Mesenchymal stem cell (in vitro differentiated cells and primary cell): ENCODE measurements at regions not wholly inside any gene's neighbourhood (a gene's known extent, or its start where the extent isn't known, plus 50 kb on each side); places are given as distances from the start of the nearest gene placed in this dataset.

Experiments used
- DNase-seq: peaks from one replicate; pipeline ENCODE4 v3.0.0-alpha.2; 2013
- H2AFZ ChIP-seq: one replicate; pipeline ENCODE4 v1.6.1; 2013; ENCODE audit warnings: low read depth, mild to moderate bottlenecking, control low read depth, inconsistent platforms, low read length, moderate library complexity
- H2AK5ac ChIP-seq: 2 replicates; pipeline ENCODE4 v1.6.1; 2013; ENCODE audit warnings: low read length, moderate library complexity, mild to moderate bottlenecking, inconsistent platforms; ENCODE audit not compliant: severe bottlenecking
- H2BK120ac ChIP-seq: one replicate; pipeline ENCODE4 v1.6.1; 2013; ENCODE audit warnings: low read depth, mild to moderate bottlenecking, inconsistent platforms, low read length, moderate library complexity
- H2BK12ac ChIP-seq, 2 experiments: one replicate each; pipeline ENCODE4 v1.6.1; 2013; ENCODE audit warnings: inconsistent platforms in 2 of 2, low read length in 2 of 2, mild to moderate bottlenecking in 2 of 2, moderate library complexity in 2 of 2, control low read depth in 1 of 2
- H2BK15ac ChIP-seq: one replicate; pipeline ENCODE4 v1.6.1; 2013; ENCODE audit warnings: mild to moderate bottlenecking, low read depth, inconsistent platforms; ENCODE audit not compliant: poor library complexity, severe bottlenecking
- H2BK5ac ChIP-seq: 2 replicates; pipeline ENCODE4 v1.6.1; 2013; ENCODE audit warnings: low read depth, mild to moderate bottlenecking, low read length, control low read depth, inconsistent platforms; ENCODE audit not compliant: poor library complexity, severe bottlenecking
- H3K14ac ChIP-seq, 2 experiments: one replicate each; pipeline ENCODE4 v1.6.1; 2013; ENCODE audit warnings: inconsistent platforms in 2 of 2, low read length in 2 of 2, control low read depth in 1 of 2, mild to moderate bottlenecking in 1 of 2, moderate library complexity in 1 of 2
- H3K18ac ChIP-seq, 2 experiments: one replicate each; pipeline ENCODE4 v1.6.1; 2013; ENCODE audit warnings: inconsistent platforms in 2 of 2, low read length in 2 of 2, control low read depth in 1 of 2, low read depth in 1 of 2, mild to moderate bottlenecking in 1 of 2
- H3K23ac ChIP-seq, 2 experiments: one replicate each; pipeline ENCODE4 v1.6.1; 2013; ENCODE audit warnings: inconsistent platforms in 2 of 2, low read length in 2 of 2, mild to moderate bottlenecking in 2 of 2, moderate library complexity in 2 of 2, control low read depth in 1 of 2
- H3K27ac ChIP-seq: 2 replicates; pipeline ENCODE4 v1.5.1; 2013; ENCODE audit warnings: mild to moderate bottlenecking, moderate library complexity, low read length, control low read depth, inconsistent platforms; ENCODE audit not compliant: poor library complexity, severe bottlenecking
- H3K27me3 ChIP-seq, 2 experiments: 2 replicates each; pipeline versions ENCODE4 v1.6.1 to v1.7.0; 2013; ENCODE audit warnings: low read length in 2 of 2, mild to moderate bottlenecking in 2 of 2, moderate library complexity in 2 of 2, control low read depth in 1 of 2, inconsistent platforms in 1 of 2; ENCODE audit not compliant: control insufficient read depth in 1 of 2, insufficient read depth in 1 of 2
- H3K36me3 ChIP-seq, 2 experiments: 2 replicates each; pipeline versions ENCODE4 v1.6.1 to v1.7.0; 2013; ENCODE audit warnings: low read length in 2 of 2, control low read depth in 1 of 2, inconsistent platforms in 1 of 2, low read depth in 1 of 2, mild to moderate bottlenecking in 1 of 2; ENCODE audit not compliant: insufficient read depth in 2 of 2, control insufficient read depth in 1 of 2
- H3K4ac ChIP-seq, 2 experiments: one replicate each; pipeline ENCODE4 v1.6.1; 2013; ENCODE audit warnings: inconsistent platforms in 2 of 2, low read length in 2 of 2, mild to moderate bottlenecking in 2 of 2, moderate library complexity in 2 of 2, control low read depth in 1 of 2, low read depth in 1 of 2
- H3K4me1 ChIP-seq: 2 replicates; pipeline ENCODE4 v1.6.1; 2013; ENCODE audit warnings: low read depth, low read length, control low read depth; ENCODE audit not compliant: control insufficient read depth, insufficient read depth
- H3K4me2 ChIP-seq: 2 replicates; pipeline ENCODE4 v1.6.1; 2013; ENCODE audit warnings: low read length, mild to moderate bottlenecking, inconsistent platforms; ENCODE audit not compliant: poor library complexity, severe bottlenecking
- H3K4me3 ChIP-seq, 2 experiments: 2 replicates each; pipeline versions ENCODE4 v1.5.1 to v1.7.0; 2013; ENCODE audit warnings: low read length in 2 of 2, mild to moderate bottlenecking in 2 of 2, control low read depth in 1 of 2, low read depth in 1 of 2; ENCODE audit not compliant: insufficient read depth in 1 of 2
- H3K79me1 ChIP-seq: replicated peaks from 2 replicates; pipeline ENCODE4 v1.6.1; 2013; ENCODE audit warnings: mild to moderate bottlenecking, control low read depth, low read length, inconsistent platforms; ENCODE audit not compliant: poor library complexity, severe bottlenecking
- H3K9ac ChIP-seq: 2 replicates; pipeline ENCODE4 v1.7.0; 2013; ENCODE audit warnings: mild to moderate bottlenecking, low read length, moderate library complexity
- H3K9me3 ChIP-seq: 2 replicates; pipeline ENCODE4 v1.7.0; 2013; ENCODE audit warnings: mild to moderate bottlenecking, low read length; ENCODE audit not compliant: control insufficient read depth
- H4K8ac ChIP-seq: one replicate; pipeline ENCODE4 v1.6.1; 2013; ENCODE audit warnings: inconsistent platforms, mild to moderate bottlenecking, low read length, moderate library complexity
- H4K91ac ChIP-seq: one replicate; pipeline ENCODE4 v1.6.1; 2013; ENCODE audit warnings: mild to moderate bottlenecking, low read length, inconsistent platforms
- WGBS: methylation state at CpG from one replicate; pipeline ENCODE4 v1.1.7; 2013; ENCODE audit warnings: mixed read lengths; 5-methylcytosine and 5-hydroxymethylcytosine counted together

DNA sequence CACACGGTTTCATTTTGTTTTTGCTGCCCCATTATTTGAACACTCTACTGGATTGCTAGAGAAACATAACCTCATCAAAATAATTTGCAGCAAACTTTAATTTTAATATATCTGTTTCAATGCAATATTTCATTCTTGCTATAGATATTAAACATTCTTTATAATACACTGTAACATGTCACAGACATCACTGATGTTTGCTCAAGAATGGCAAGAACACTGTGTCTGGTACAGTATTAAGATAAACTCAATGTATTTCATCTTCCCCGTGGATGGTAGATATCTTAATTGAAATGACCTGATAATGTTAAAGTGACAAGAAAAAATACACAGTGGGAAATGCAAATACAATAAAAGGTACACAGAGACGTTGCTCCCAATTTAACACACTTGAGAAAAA lies 86.0 kb downstream of the PTCHD4 start:
- Histone ChIP-seq H3K27ac (no peak overlapping the region), H3K18ac (no peak overlapping the region), H3K4me3 (no peak overlapping the region), H3K23ac (no peak overlapping the region), H2BK5ac (no peak overlapping the region), H3K14ac (no peak overlapping the region), H2BK120ac (no peak overlapping the region), H3K4me2 (no peak overlapping the region), H3K4ac (no peak overlapping the region), H2AK5ac (no peak overlapping the region), H3K79me1 (peaks cover 2% of the 10 kb centered on the region), H3K9ac (no peak overlapping the region), H3K9me3 (no peaks in the 10 kb centered on the region), H2AFZ (no peak overlapping the region), H4K8ac (no peak overlapping the region), H2BK15ac (no peak overlapping the region), H3K4me1 (no peaks in the 10 kb centered on the region), H3K27me3 (no peaks in the 10 kb centered on the region), H4K91ac (no peak overlapping the region), H3K36me3 (no peaks in the 10 kb centered on the region), H2BK12ac (no peak overlapping the region)
- WGBS = 78% methylated on average over 2 of the region's 3 CpGs
- no peak for DNase-seq

DNA sequence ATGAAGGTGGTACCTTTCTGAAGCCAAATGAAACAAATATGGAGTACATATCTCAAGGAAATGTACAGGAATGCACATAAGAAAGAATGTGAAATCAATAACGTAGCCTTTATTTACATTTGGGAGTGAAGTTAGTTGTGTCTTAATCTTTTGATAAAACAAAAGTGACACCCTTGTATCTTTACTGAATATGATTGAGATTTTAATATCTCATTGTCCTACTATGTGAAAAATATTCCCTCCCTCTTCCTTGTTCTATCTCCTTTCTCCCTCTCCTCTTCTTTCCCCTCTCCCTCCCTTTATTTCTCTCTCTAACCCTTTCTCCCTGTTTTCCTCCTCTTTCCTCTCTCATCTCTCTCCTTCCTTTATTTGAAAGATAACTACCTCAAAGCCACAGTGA lies 89.1 kb downstream of the PTCHD4 start:
- DNase-seq = no peak
- Histone ChIP-seq H3K18ac (no peak overlapping the region), H3K14ac (no peak overlapping the region), H3K4ac (no peak overlapping the region), H3K9me3 (no peaks in the 10 kb centered on the region), H2AFZ (no peak overlapping the region), H4K8ac (no peak overlapping the region), H3K79me1 (peaks cover 2% of the 10 kb centered on the region), H3K4me3 (no peak overlapping the region), H3K4me1 (no peaks in the 10 kb centered on the region), H3K23ac (no peak overlapping the region), H3K27ac (no peak overlapping the region), H3K36me3 (no peaks in the 10 kb centered on the region), H3K27me3 (no peaks in the 10 kb centered on the region), H2BK120ac (no peak overlapping the region), H2BK5ac (no peak overlapping the region), H4K91ac (no peak overlapping the region), H2BK12ac (no peak overlapping the region), H2BK15ac (no peak overlapping the region), H3K9ac (no peak overlapping the region), H3K4me2 (no peak overlapping the region), H2AK5ac (no peak overlapping the region)
- WGBS = no CpG with 5 or more reads among the region's 1 CpG

DNA sequence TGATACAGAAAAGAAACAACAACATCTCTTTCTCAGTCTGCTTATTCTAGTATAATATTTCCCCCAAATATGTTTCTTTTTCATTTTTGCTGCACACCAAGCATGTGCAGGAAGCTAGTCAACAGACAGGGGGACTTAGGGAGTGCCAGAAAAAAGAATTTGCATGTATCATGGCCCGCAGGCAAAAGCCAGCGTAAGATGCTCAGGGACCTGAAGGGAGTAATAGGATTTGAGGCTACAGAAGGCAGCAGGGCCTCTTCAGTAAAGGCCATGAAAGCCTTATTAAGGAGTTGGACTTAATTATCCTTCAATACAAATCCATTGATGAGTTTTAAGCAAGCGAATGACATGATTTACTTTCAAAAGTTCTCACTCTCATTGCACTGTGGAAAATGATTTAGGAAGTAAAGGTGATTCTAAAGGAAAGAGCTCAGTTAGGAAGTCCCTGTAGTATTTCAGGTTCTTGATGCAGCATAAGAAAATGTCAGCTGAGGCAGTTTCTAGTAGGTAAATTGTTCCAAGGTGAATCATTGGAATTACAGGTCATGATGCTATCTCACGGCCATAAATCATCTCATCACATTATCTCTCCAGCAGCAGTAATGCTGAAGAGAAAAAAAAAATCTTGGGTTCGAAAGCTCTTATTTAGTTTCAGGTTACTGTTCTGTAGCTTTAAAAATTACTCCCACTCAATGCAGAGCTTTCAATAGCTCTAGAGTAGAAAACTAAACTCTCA lies 94.8 kb downstream of the PTCHD4 start:
- Histone ChIP-seq H3K79me1 (no peaks in the 10 kb centered on the region), H3K27me3 (no peaks in the 10 kb centered on the region), H3K36me3 (no peaks in the 10 kb centered on the region), H3K4me3 (no peak overlapping the region), H2BK5ac (no peak overlapping the region), H3K18ac (no peak overlapping the region), H3K4me2 (no peak overlapping the region), H3K4me1 (no peaks in the 10 kb centered on the region), H2AFZ (no peak overlapping the region), H3K27ac (no peak overlapping the region), H2AK5ac (no peak overlapping the region), H4K91ac (no peak overlapping the region), H4K8ac (no peak overlapping the region), H3K14ac (no peak overlapping the region), H3K4ac (no peak overlapping the region), H3K9me3 (no peaks in the 10 kb centered on the region), H3K23ac (no peak overlapping the region), H2BK15ac (no peak overlapping the region), H3K9ac (no peak overlapping the region), H2BK120ac (no peak overlapping the region), H2BK12ac (no peak overlapping the region)
- no peak for DNase-seq
- WGBS = 91% methylated on average over 2 of the region's 5 CpGs

DNA sequence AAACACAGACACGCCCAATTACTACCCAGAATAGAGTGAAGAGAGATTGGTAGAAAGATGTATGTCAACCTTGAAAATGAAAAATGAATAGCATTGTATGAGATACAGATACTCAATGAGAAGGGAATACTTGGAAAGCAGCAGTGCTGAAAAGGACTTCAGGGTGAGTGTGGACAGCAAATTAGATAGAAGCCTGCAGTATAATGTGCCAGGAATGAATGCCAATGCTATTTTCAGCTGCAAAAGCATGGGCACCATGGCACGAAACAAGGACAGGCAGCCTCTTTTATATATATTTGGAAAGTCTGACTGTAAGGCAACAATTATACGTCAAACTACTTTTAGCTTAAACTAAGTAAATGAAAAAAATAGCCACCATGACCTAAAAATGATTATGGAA lies 118.2 kb downstream of the PTCHD4 start:
- no peak overlapping the region for H4K8ac ChIP-seq
- H3K27me3 ChIP-seq = no peaks in the 10 kb centered on the region
- no peak overlapping the region for H4K91ac ChIP-seq
- no peak overlapping the region for H3K4me3 ChIP-seq
- H3K18ac ChIP-seq = no peak overlapping the region
- no peak overlapping the region for H3K4me2 ChIP-seq
- H3K36me3 ChIP-seq = peaks cover 8 to 21% of the 10 kb centered on the region in 2 experiments
- H3K4me1 ChIP-seq = no peaks in the 10 kb centered on the region
- no peak overlapping the region for H3K23ac ChIP-seq
- H3K79me1 ChIP-seq = peaks cover 1% of the 10 kb centered on the region
- H3K9ac ChIP-seq = no peak overlapping the region
- H2AK5ac ChIP-seq = no peak overlapping the region
- no peak overlapping the region for H3K27ac ChIP-seq
- no peak overlapping the region for H3K4ac ChIP-seq
- H2AFZ ChIP-seq = no peak overlapping the region
- peaks cover 6% of the 10 kb centered on the region for H3K9me3 ChIP-seq
- H2BK12ac ChIP-seq = no peak overlapping the region
- no peak overlapping the region for H2BK15ac ChIP-seq
- WGBS = 89% methylated on average over 1 of the region's 3 CpGs
- DNase-seq = no peak
- no peak overlapping the region for H2BK120ac ChIP-seq
- H3K14ac ChIP-seq = no peak overlapping the region
- no peak overlapping the region for H2BK5ac ChIP-seq
